GM19023 (cell line): ENCODE measurements at regions not wholly inside any gene's neighbourhood (a gene's known extent, or its start where the extent isn't known, plus 50 kb on each side); places are given as distances from the start of the nearest gene placed in this dataset.
"Not testable (repeated sequence)": the region's sequence is repeated elsewhere in the genome, so short reads cannot be mapped to it uniquely, and the experiment has no call there.

Experiments used
- ATAC-seq: cut with Tn5 transposase; IDR thresholded peaks from one replicate; pipeline ENCODE4 v1.9.1; 2021; ENCODE audit warnings: mild to moderate bottlenecking, moderate library complexity; ENCODE audit not compliant: unreplicated experiment

- not testable (repeated sequence) for ATAC-seq
Observed at GRCh38 chr1:178674559-178674958, 50.5 kb upstream of the RALGPS2 start.
